Erythroblast (primary cell): ENCODE measurements at regions not wholly inside any gene's neighbourhood (a gene's known extent, or its start where the extent isn't known, plus 50 kb on each side); places are given as distances from the start of the nearest gene placed in this dataset.

ENCODE experiments used
- DNase-seq, 2 experiments: peaks; one replicate each; lab custom pipeline; 2025; lab: John Stamatoyannopoulos, UW
- GATA1 ChIP-seq: IDR thresholded peaks from 2 replicates; pipeline ENCODE4 v1.6.1; 2011; ENCODE audit warnings: low read depth, mild to moderate bottlenecking, control low read depth, low read length, moderate library complexity
- POLR2A ChIP-seq: IDR thresholded peaks from 2 replicates; pipeline ENCODE4 v1.6.1; 2011; ENCODE audit warnings: mild to moderate bottlenecking, low read length

- TF ChIP-seq POLR2A (no peak), GATA1 (no peak)
- no peak for DNase-seq
Observed at GRCh38 chr5:107304684-107305083, 366.1 kb downstream of the EFNA5 start.

- TF ChIP-seq GATA1 (no peak), POLR2A (no peak)
- DNase-seq, result no peak
Observed at GRCh38 chr5:107303171-107303968, 367.4 kb downstream of the EFNA5 start.

GRCh38 chr5:107302441-107302840 is 368.3 kb downstream of the EFNA5 start:
- DNase-seq, result no peak
- TF ChIP-seq GATA1, result no peak
- no peak for TF ChIP-seq POLR2A

- TF ChIP-seq GATA1 (no peak), POLR2A (no peak)
- DNase-seq, result no peak
Observed at GRCh38 chr5:107301999-107302398, 368.7 kb downstream of the EFNA5 start.

- no peak for DNase-seq
- TF ChIP-seq POLR2A, result no peak
- no peak for TF ChIP-seq GATA1
Observed at GRCh38 chr5:107300721-107301327, 369.9 kb downstream of the EFNA5 start.

- no peak for DNase-seq
- TF ChIP-seq POLR2A (no peak), GATA1 (no peak)
Observed at GRCh38 chr5:107296572-107296971, 374.2 kb downstream of the EFNA5 start.

- TF ChIP-seq GATA1 (no peak), POLR2A (no peak)
- DNase-seq, result no peak
Observed at GRCh38 chr5:107295914-107296313, 374.8 kb downstream of the EFNA5 start.

- no peak for TF ChIP-seq GATA1
- no peak for TF ChIP-seq POLR2A
- DNase-seq, result no peak
Observed at GRCh38 chr5:107294669-107295068, 376.1 kb downstream of the EFNA5 start.

GRCh38 chr5:107294211-107294550 is 376.6 kb downstream of the EFNA5 start:
- TF ChIP-seq POLR2A, result no peak
- no peak for TF ChIP-seq GATA1
- no peak for DNase-seq

- TF ChIP-seq GATA1 (no peak), POLR2A (no peak)
- no peak for DNase-seq
Observed at GRCh38 chr5:107293541-107294210, 377.1 kb downstream of the EFNA5 start.

GRCh38 chr5:107291866-107292265 is 378.9 kb downstream of the EFNA5 start:
- TF ChIP-seq POLR2A, result no peak
- no peak for TF ChIP-seq GATA1
- DNase-seq, result no peak

- no peak for DNase-seq
- no peak for TF ChIP-seq GATA1
- no peak for TF ChIP-seq POLR2A
Observed at GRCh38 chr5:107290780-107291398, 379.8 kb downstream of the EFNA5 start.

- DNase-seq, result no peak
- TF ChIP-seq POLR2A, result no peak
- no peak for TF ChIP-seq GATA1
Observed at GRCh38 chr5:107289030-107289714, 381.6 kb downstream of the EFNA5 start.

GRCh38 chr5:107286447-107287098 is 384.2 kb downstream of the EFNA5 start:
- DNase-seq, result no peak
- TF ChIP-seq GATA1, result no peak
- TF ChIP-seq POLR2A, result no peak
